ENCODE measurements at regions not wholly inside any gene's neighbourhood (a gene's known extent, or its start where the extent isn't known, plus 50 kb on each side); places are given as distances from the start of the nearest gene placed in this dataset.
"Not testable (repeated sequence)": the region's sequence is repeated elsewhere in the genome, so short reads cannot be mapped to it uniquely, and the experiment has no call there.

DNA sequence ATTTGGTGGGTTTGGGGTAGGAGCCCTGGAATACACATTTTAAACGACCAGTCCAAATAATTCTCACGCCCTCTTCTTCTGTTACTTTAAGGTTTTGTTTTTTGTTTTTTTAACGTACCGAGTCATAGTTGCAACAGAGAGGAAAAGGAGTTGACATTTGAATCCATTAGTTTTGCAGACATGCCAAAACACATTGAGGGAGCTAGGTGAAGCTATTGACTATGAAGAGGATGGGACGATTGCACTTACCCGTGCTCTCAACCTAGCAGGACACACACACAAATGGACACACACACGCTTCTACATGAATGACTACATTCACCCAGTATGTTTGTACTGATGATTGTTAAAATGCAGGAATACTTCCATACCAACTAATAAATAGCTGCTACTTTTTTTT is 54.3 kb upstream of the CIT start:
- no peak for DNase-seq

DNA sequence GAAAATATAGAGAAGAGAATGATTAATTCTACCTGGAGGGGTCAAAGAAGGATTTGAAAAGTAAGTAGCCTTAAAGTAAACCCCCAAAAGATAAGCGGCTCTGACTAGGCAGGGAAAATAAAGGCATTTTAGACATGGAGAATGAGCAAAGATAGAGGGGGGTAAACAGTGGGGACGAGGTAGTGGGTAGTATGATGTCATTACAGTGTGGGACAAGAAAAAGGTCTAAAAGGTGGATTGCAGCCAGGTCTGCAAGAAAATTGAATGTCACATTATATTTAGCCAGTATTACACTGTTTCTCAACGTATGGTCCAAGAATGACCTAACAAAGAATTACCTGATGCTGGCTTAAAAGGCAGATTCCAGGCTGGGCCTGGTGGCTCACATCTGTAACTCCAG is 55.8 kb upstream of the CIT start:
- no peak for DNase-seq

DNA sequence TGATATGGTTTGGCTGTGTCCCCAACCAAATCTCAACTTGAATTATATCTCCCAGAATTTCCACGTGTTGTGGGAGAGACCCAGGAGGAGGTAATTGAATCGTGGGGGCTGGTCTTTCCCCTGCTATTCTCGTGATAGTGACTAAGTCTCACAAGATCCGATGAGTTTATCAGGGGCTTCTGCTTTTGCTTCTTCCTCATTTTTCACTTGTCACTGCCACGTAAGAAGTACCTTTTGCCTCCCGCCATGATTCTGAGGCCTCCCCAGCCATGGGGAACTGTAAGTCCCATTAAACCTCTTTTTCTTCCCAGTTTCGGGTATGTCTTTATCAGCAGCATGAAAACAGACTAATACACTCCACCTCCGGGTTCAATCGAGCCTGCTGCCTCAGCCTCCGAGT is 54.3 kb upstream of the BICDL1 start:
- DNase-seq, result not testable (repeated sequence)

DNA sequence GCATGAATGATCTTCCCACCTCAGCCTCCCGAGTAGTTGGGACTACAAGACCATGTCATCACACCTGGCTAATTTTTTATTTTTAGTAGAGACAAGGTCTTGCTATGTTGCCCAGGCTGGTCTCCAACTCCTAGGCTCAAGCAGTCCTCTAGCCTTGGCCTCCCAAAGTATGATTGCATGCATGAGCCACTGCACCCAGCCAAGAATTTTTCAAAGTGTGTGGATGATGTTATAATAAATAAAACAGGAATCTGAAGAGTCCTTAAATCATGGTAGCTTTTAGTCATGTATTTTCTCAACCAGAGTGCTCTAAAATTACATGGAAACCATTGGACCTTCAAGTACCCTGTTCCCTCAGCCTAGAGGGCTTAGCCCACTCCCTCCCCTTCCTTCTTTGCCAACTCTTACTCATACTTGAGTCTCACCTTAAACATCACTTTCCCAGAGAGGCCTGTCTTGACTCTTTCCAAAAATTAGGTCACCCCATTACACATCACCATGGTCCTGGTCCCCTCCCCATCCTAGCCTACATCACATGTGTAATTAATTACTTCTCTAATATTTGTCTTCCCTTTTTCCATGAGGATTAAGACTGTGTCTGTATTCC is 52.2 kb upstream of the BICDL1 start:
- no peak for DNase-seq

DNA sequence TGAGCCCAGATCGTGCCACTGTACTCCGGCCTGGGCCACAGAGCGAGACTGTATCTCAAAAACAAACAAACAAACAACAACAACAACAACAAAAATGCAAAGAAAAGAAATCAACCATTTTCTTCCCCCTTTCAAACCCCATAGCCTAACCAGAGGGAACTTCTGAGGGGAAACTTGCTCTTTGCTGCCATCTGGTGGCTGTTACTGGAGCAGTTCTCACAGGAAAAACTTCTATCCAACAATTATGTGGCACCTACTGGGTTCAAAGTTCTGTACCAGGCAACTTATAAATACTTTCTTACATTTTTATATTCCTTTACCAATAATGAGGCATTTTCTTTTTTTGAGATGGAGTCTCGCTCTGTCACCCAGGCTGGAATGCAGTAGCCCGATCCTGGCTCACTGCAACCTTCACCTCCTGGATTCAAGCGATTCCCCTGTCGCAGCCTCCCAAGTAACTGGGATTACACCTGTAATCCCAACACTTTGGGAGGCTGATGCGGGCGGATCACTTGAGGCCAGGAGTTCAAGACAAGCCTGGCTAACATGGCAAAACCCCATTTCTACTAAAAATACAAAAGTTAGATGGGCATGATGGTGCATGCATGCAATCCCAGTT is 50.9 kb upstream of the BICDL1 start:
- peak; percentile 65 for DNase-seq

Measured in NCI-H1105 (cell line).